ENCODE measurements at regions not wholly inside any gene's neighbourhood (a gene's known extent, or its start where the extent isn't known, plus 50 kb on each side); places are given as distances from the start of the nearest gene placed in this dataset.

DNA sequence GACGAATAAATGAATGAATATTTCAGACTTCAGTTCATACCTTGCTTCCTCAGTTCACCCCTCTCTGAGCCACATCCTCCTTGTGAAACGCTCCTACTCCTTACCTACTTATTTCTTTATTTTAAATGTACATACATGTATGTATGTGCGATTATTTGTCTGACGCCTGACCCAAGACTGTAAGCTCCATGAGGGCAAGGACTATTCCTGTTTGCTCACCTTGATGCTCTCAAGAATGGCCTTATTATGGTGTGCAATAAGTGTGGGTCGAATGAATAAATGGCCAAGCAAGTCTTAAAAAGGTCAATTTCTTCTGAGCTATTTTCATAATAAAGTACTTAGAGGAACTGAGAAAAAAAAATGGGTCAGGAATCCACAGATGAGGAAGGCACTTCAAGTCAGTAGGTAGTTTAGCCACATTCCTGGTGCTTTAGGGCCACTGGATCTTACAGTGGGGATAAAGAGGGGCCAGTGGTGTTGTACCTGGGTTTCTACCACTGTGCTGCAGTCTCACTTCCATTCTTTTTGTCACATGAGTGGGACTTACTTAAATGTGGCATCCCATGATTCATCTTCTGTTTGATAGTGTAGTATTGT lies 74.7 kb downstream of the SDC1 start:
- no peak for DNase-seq

DNA sequence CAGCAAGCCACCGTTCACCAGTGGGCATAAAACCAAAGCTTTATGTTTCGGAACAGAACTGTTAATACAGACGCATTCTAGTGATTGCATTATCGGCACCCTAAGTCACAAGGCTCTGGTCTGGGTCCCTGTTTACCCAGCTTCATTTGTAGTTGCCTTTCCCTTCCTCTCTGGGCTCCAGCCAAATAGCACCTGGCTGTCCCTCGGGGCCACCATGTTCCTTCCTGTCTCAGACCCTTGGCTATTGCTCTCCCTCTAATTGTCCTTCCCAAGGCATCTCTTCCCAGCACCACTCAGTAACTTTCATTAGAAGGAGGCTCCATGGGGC lies 75.3 kb downstream of the SDC1 start:
- DNase-seq: no peak

GRCh38 chr2:20148923-20149702 lies 75.8 kb downstream of the SDC1 start:
- DNase-seq: no peak

GRCh38 chr2:20148426-20148922 lies 76.5 kb downstream of the SDC1 start:
- no peak for DNase-seq

DNA sequence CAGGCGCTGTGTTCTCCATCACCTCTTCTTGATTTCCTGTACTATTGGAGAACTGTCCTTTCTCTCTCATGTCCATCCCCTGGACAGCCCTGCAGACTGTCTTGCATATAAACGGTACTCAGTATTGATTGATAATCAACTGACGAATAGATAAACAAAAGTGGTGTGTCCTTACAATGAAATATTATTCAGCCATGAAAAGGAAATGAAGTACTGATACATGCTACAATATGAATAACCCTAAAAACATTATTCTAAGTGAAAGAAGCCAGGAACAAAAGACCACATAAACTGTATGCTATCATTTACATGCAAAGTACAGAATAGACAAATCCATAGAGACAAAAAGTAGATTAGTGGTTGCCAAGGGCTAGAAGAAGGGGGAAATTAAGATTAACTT lies 77.6 kb downstream of the SDC1 start:
- no peak for DNase-seq

DNA sequence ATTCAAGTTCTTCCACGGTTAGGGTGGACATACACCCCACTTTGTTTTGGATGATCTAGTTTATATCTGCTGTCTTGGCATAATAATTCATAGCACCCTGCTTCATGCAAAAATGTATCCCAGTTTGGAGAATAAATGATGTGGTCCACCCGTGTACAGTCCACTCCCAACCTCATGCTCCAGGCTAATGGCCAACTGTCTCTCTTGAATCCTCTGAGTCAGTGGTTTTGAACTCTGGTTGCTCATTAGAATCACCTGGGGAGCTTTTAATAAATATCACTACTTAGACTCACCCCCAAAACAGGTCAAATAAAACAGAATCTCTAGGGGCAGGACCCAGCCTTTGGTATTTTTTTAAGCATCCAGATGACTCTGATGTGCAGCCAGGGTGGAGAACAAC lies 78.5 kb downstream of the SDC1 start:
- DNase-seq: no peak

DNA sequence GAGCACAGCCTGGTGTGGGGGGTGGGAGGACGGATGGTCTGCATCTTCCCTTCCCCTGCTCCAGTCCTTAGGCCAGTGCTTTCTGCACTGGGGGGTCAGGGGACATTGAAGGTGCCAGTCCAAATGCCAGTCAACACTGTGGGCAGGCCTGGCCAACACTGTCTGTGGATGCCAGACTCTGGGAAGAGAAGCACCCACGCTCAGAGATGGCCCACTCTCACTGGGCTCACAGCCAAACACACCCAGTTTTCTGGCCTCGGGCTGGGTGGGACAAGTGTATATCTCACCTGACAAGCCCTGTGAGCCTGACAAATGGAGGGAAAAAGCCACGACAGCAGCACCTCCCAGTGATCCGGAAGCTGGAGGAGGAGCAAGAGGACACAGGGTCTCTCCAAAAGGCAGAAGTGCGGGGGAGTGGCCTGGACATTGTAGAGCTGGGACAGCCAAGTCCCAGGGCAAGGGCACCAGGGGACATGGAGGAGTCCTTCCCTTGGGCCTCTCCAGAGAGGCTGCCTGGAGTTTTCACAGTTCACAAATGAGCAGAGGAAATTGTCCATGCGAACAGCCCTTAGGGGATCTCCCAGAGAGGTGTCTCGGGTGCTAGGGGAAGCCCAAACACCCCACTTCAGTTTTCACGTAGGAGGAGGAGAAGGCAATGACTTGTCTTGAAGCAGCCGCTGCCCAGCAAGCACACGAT lies 79.3 kb downstream of the SDC1 start:
- DNase-seq: no peak

GRCh38 chr2:20144861-20145260 lies 80.1 kb downstream of the SDC1 start:
- no peak for DNase-seq

DNA sequence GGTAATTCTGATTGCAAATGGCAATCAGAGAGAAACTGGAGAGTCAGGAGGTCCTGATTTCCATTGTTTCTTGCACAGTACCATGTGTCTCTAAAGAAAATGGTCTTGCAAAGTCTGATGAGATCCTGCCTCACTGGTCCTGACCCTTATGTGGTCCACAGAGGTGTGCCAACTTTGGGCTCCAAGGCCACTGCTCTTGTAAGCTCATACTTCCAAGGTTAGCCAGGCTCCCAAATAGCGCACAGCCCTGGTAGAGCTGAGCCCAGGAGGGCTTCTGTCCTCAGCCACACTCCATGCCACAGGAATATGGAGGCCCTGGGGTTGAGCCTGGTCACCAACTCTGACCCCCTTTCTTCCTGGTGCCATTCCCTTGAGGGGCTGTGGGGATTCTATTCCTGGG lies 80.7 kb downstream of the SDC1 start:
- DNase-seq: no peak

GRCh38 chr2:20143263-20143662 lies 81.7 kb downstream of the SDC1 start:
- DNase-seq: no peak

GRCh38 chr2:20141806-20142205 lies 83.1 kb downstream of the SDC1 start:
- no peak for DNase-seq

GRCh38 chr2:20141056-20141762 lies 83.7 kb downstream of the SDC1 start:
- no peak for DNase-seq

DNA sequence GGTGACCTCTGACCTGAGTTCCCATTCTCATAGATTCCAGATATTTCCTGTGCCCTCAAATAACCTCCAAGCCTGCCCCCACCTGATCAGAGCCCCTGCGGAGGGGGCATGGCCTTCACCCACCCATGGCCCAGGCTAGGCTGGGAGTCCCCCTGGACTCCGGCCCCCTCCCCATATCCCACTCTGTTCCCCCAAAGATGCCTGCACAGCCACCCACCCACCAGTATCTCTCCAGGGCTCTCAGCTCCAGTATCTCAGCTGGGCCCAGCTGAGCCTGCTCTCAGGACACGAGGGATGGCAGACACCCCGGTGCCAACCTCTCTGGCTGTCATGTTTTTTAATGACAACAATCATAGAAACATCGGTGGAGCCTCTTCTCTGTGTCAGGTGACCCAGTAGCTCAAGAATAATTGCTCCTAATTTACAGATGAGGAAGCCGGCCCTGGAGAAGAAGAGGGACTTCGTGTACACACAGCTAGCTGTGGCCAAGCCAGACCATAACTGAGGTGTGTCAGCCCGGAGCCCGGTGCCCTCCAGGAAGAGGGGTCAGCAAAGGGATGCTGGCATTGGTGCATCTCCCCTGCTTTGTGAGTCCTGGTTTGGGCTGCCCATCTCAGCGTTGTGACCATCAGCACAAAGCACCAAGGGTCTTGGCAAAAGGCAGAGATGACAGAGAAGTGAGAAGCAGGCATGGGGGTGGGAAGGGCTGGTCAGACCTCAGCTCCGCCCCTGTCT lies 84.4 kb downstream of the SDC1 start:
- no peak for DNase-seq

DNA sequence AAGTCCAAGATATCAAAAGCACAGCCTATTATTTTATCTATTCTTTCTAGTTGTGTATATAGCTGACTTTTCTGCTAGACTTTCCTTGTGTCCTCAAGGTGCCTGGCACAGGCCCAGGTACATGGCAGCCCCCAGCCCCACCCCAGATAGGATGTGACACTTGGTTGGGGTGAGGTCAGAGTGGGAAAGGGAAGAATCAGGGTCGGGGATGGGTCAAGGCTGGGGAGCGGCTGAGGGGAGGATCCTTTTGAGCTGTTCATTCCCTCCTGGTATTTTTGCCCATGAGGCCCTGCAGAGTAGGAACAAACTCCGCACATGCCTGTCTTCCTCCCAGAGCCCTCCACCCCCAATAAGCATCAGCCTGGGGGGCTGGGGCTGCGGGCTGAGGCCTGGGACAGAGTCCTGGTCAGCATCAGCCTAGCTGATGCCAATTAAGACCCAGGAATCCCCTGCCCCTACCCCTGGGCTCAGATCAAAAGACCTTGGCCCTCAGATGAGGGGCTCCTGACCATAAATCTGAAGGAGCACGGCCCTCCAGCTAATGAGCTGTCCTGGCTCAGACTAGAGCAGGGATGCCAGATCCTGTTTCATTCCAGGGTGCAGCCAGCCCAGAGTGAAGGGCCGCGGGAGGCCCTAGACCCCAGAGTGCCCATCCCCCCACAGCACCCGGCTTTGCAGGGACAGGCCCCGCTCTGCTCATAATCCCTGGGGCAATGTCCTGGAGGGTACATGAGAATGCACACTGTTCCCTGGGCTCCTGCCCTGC lies 85.3 kb downstream of the SDC1 start:
- no peak for DNase-seq

GRCh38 chr2:20138696-20139095 lies 86.2 kb downstream of the SDC1 start:
- DNase-seq: no peak

- no peak for DNase-seq
Measured at GRCh38 chr2:20137884-20138283, 86.5 kb upstream of the LAPTM4A start.

DNA sequence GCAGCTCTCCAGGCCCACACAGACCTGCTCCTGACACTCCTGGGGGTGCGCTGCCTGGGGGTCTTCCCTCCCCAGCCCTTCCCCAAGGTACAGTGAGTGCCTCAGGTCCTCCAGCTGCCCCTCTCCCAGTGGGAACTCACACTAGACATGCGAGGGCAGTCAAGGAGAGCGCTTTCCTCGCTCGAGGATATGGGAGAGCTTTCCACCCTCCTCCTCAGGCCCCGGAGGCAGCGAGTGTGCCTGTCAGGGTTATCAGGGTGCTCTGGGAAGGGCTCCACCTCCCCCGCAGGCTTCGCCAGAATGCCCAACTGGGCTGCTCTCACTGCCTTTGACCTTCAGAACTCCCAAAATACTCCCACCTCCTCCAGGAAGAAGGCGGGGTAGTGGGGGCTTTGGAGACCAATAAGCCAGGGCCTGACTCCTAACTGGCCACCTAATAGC lies 85.7 kb upstream of the LAPTM4A start:
- DNase-seq: no peak

DNA sequence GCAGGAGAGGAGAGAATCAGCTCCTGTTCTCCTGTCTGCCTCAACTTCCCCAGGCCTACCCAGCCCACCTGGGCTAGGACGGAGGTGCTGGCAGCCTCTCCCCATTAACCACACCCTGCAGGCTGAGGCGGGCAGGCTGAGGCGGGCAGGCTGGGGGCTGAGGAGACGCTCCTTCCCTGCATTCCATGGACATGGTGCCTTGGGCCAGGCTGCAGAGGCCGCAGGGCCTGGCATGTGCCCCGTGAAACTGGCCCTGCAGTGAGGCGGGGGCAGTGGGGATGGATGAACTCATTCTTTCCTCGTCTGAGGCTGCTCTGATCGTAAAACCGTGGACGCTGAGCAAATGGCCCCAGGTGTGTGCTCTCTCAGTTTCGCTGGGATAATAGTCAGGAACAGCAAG lies 84.7 kb upstream of the LAPTM4A start:
- DNase-seq: no peak

DNA sequence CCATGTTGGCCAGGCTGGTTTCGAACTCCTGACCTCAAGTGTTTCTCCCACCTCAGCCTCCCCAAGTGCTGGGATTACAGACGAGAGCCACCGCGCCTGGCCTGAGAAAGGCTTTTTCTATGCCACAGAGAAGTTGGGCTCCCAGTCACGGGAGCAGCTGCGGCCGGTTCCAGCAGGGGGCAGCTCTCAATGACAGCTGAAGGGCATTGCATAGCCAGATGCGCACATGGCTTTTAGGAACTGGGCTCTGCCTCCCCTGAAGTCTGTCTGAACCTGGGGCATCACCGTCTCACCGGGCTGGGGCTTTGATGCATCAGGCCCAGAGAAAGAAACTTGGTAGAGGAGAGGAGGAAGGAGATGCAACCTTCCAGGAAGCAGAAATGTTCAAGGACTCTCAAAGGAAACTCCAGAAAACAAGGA lies 84.2 kb upstream of the LAPTM4A start:
- peak; percentile 8 for DNase-seq

GRCh38 chr2:20132990-20133535 lies 81.6 kb upstream of the LAPTM4A start:
- no peak for DNase-seq

DNA sequence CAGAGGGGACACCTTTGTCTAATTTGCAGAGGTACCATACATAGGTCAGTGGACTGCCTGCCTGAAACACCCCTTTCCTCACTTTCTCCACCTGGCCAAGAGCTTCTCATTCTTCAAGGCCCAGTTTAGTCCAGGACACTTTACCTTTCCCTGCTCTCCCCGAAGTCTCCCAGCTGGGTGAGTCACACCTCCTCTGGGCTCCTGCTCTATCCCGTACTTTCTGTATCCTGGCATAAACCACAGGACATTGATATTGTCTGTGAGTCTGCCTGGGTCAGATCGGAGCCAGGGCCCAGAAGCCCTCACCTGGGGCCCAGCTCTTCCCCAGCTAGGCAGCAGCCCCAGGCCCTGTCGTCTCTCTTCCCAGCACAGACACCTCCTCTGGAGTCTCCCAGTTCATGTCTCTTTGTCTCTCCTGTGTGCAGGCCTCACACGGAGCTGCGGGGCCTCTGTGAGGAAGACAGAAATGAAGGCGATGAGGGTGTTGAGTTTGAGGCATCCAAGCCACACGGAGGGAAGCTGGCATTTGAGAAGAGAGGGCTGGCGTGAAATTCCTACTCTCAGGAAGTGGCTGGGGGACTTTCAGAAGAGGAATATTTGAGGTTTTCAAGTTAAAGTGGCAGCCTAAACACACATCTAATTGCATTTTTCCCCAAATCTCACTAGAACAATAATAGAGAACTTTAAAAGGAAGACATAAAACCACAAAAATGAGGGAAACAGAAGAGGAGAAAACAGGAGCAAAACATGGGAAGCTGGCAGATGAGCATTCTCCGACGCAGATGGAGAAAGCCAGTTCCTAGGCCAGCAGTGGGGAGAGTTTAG lies 79.6 kb upstream of the LAPTM4A start:
- DNase-seq: no peak
